A549 (cell line): ENCODE measurements at regions not wholly inside any gene's neighbourhood (a gene's known extent, or its start where the extent isn't known, plus 50 kb on each side); places are given as distances from the start of the nearest gene placed in this dataset.

ENCODE experiments used
- ATAC-seq, 2 experiments: fragments of 200-7000 bp in 1 of 2; fragments of >200 bp in 1 of 2; cut with Nextera tagmentation in 1 of 2; cut with Tn5 transposase in 1 of 2; 3 replicates each; pipeline versions ENCODE4 v1.8.0 to v1.9.1; 2018 to 2020; ENCODE audit warnings: mild to moderate bottlenecking in 1 of 2, moderate library complexity in 1 of 2
- CTCF ChIA-PET: fragments of 300-600 bp; sonication (Branson Sonifier 250); formaldehyde crosslinking; extraction: SDS; loops from one replicate; lab custom pipeline; 2021; ENCODE audit warnings: antibody characterized with exemption, inconsistent platforms; lab: Yijun Ruan, JAX
- POLR2A ChIA-PET: fragments of 350-600 bp; formaldehyde crosslinking; extraction: SDS; loops from one replicate; lab custom pipeline; 2021; ENCODE audit warnings: antibody characterized with exemption, inconsistent platforms; lab: Yijun Ruan, JAX
- DNase-seq, 2 experiments: peaks; one replicate each; pipeline versions ENCODE4 v3.0.0 to v3.0.0-alpha.2; 2011 to 2016; ENCODE audit warnings: low read depth in 1 of 2, low spot score in 1 of 2
- FAIRE-seq: peaks from 2 replicates; lab custom pipeline; 2011; peaks lifted over from hg19 to GRCh38; lab: Jason Lieb, UNC
- H3K27ac ChIP-seq, 2 experiments: fragments of >200 bp; sonication (Bioruptor Twin); formaldehyde crosslinking; 3 replicates each; pipeline ENCODE4 v1.5.1; 2016 to 2017
- H3K4me1 ChIP-seq: fragments of >200 bp; sonication (Bioruptor Twin); formaldehyde crosslinking; 3 replicates; pipeline ENCODE4 v1.6.1; 2016
- H3K4me2 ChIP-seq: fragments of >200 bp; sonication (Bioruptor Twin); formaldehyde crosslinking; 3 replicates; pipeline ENCODE4 v1.6.1; 2016
- H3K4me3 ChIP-seq: fragments of >200 bp; sonication (Bioruptor Twin); formaldehyde crosslinking; 3 replicates; pipeline ENCODE4 v1.5.1; 2016
- H3K9me3 ChIP-seq: fragments of >200 bp; sonication (Bioruptor Twin); formaldehyde crosslinking; 3 replicates; pipeline ENCODE4 v1.6.1; 2016
- BHLHE40 ChIP-seq: IDR thresholded peaks from 2 replicates; pipeline ENCODE4 v1.6.1; 2012; ENCODE audit warnings: low read depth, low read length, inconsistent platforms
- CHD2 ChIP-seq: fragments of 150-350 bp; IDR thresholded peaks from 2 replicates; pipeline ENCODE4 v1.6.1; 2014; ENCODE audit warnings: low read length; ENCODE audit not compliant: partially characterized antibody
- CHD4 ChIP-seq: fragments of 200-600 bp; sonication (generic); IDR thresholded peaks from 2 replicates; pipeline ENCODE4 v1.6.1; 2016; ENCODE audit warnings: antibody characterized with exemption, mild to moderate bottlenecking, borderline replicate concordance
- CTCF ChIP-seq: fragments of >200 bp; sonication (Bioruptor Twin); formaldehyde crosslinking; IDR thresholded peaks from 3 replicates; pipeline ENCODE4 v1.5.1; 2016
- EHF ChIP-seq: fragments of 250-450 bp; sonication (Bioruptor Pico); IDR thresholded peaks from 2 replicates; pipeline ENCODE4 v1.5.0; 2020; ENCODE audit warnings: mild to moderate bottlenecking
- EHMT2 ChIP-seq: fragments of 200-600 bp; sonication (generic); IDR thresholded peaks from 2 replicates; pipeline ENCODE4 v1.6.1; 2016; ENCODE audit warnings: antibody characterized with exemption, low read depth, mild to moderate bottlenecking, moderate library complexity
- ELK1 ChIP-seq: fragments of 150-350 bp; IDR thresholded peaks from 2 replicates; pipeline ENCODE4 v1.6.1; 2014; ENCODE audit warnings: low read depth, mild to moderate bottlenecking, low read length
- EP300 ChIP-seq, 2 experiments: fragments of >200 bp; sonication (Bioruptor Twin); formaldehyde crosslinking; IDR thresholded peaks; 2 replicates in 1 of 2; 3 replicates in 1 of 2; pipeline ENCODE4 v1.6.1; 2016 to 2017
- FOSL2 ChIP-seq, 2 experiments: fragments of 450-650 bp in 1 of 2; fragments of >200 bp in 1 of 2; sonication (Bioruptor Twin) in 1 of 2; formaldehyde crosslinking; IDR thresholded peaks; 2 replicates each; pipeline versions ENCODE4 v1.5.0 to v1.6.1; 2016 to 2020; ENCODE audit warnings: mild to moderate bottlenecking in 1 of 2, moderate library complexity in 1 of 2
- FOXS1 ChIP-seq: fragments of 250-450 bp; sonication (Bioruptor Pico); IDR thresholded peaks from 2 replicates; pipeline ENCODE4 v1.5.0; 2020; ENCODE audit warnings: mild to moderate bottlenecking, moderate library complexity
- GATA3 ChIP-seq: IDR thresholded peaks from 2 replicates; pipeline ENCODE4 v1.6.1; 2012; ENCODE audit warnings: borderline replicate concordance
- HDAC2 ChIP-seq: fragments of 200-600 bp; sonication (generic); IDR thresholded peaks from 2 replicates; pipeline ENCODE4 v1.6.1; 2016
- HEYL ChIP-seq: fragments of 250-450 bp; sonication (Bioruptor Pico); IDR thresholded peaks from 2 replicates; pipeline ENCODE4 v1.8.0; 2021; ENCODE audit warnings: mild to moderate bottlenecking, moderate library complexity
- HOXB5 ChIP-seq: fragments of 250-450 bp; sonication (Bioruptor Pico); IDR thresholded peaks from 2 replicates; pipeline ENCODE4 v1.5.0; 2020; ENCODE audit warnings: mild to moderate bottlenecking, moderate library complexity
- JUN ChIP-seq, 2 experiments: fragments of >200 bp; sonication (Bioruptor Twin); formaldehyde crosslinking; IDR thresholded peaks; 2 replicates in 1 of 2; 3 replicates in 1 of 2; pipeline ENCODE4 v1.6.1; 2016 to 2017
- JUNB ChIP-seq: fragments of >200 bp; sonication (Bioruptor Twin); formaldehyde crosslinking; IDR thresholded peaks from 2 replicates; pipeline ENCODE4 v1.6.1; 2016
- MAFK ChIP-seq: fragments of 450-650 bp; IDR thresholded peaks from 2 replicates; pipeline ENCODE4 v1.6.1; 2014; ENCODE audit not compliant: partially characterized antibody
- MAX ChIP-seq: IDR thresholded peaks from 2 replicates; pipeline ENCODE4 v1.6.1; 2012
- POLR2A ChIP-seq: IDR thresholded peaks from 2 replicates; pipeline ENCODE4 v1.6.1; 2012; ENCODE audit warnings: mild to moderate bottlenecking, low read length
- RAD21 ChIP-seq, 2 experiments: fragments of >200 bp in 1 of 2; sonication (Bioruptor Twin) in 1 of 2; formaldehyde crosslinking in 1 of 2; IDR thresholded peaks in 1 of 2; conservative IDR thresholded peaks in 1 of 2; 2 replicates in 1 of 2; 3 replicates in 1 of 2; pipeline ENCODE4 v1.6.1; 2012 to 2018; ENCODE audit warnings: inconsistent platforms in 1 of 2
- RCOR1 ChIP-seq: fragments of 150-350 bp; IDR thresholded peaks from 2 replicates; pipeline ENCODE4 v1.6.1; 2014; ENCODE audit warnings: antibody characterized with exemption, low read length, low read depth
- RFX5 ChIP-seq: fragments of 450-650 bp; IDR thresholded peaks from 2 replicates; pipeline ENCODE4 v1.7.1; 2014; ENCODE audit warnings: antibody characterized with exemption, mild to moderate bottlenecking, moderate library complexity
- TP53 ChIP-seq: fragments of 250-450 bp; sonication (Bioruptor Pico); IDR thresholded peaks from 2 replicates; pipeline ENCODE4 v1.5.0; 2021; ENCODE audit warnings: mild to moderate bottlenecking, moderate library complexity
- ZC3H11A ChIP-seq: fragments of 450-650 bp; IDR thresholded peaks from 2 replicates; pipeline ENCODE4 v1.6.1; 2014; ENCODE audit warnings: antibody characterized with exemption, mild to moderate bottlenecking
- ZFP36 ChIP-seq: fragments of 450-650 bp; IDR thresholded peaks from 2 replicates; pipeline ENCODE4 v1.6.1; 2014; ENCODE audit warnings: borderline replicate concordance; ENCODE audit not compliant: partially characterized antibody
- ZNF302 ChIP-seq: fragments of 250-450 bp; sonication (Bioruptor Pico); IDR thresholded peaks from 2 replicates; pipeline ENCODE4 v1.9.0; 2021; ENCODE audit warnings: inconsistent platforms, mild to moderate bottlenecking, moderate library complexity
- ZSCAN20 ChIP-seq: fragments of 250-450 bp; sonication (Bioruptor Pico); IDR thresholded peaks from 2 replicates; pipeline ENCODE4 v1.8.0; 2022; ENCODE audit warnings: mild to moderate bottlenecking, moderate library complexity
- WGBS: methylation state at CpG from one replicate; pipeline ENCODE4 v1.1.6; 2017; ENCODE audit errors: missing lambda C conversion rate; 5-methylcytosine and 5-hydroxymethylcytosine counted together
- TF ChIP-seq, protein P1 (sequence below): fragments of 450-650 bp; IDR thresholded peaks from 2 replicates; pipeline ENCODE4 v1.6.1; 2014; ENCODE audit warnings: antibody characterized with exemption

DNA sequence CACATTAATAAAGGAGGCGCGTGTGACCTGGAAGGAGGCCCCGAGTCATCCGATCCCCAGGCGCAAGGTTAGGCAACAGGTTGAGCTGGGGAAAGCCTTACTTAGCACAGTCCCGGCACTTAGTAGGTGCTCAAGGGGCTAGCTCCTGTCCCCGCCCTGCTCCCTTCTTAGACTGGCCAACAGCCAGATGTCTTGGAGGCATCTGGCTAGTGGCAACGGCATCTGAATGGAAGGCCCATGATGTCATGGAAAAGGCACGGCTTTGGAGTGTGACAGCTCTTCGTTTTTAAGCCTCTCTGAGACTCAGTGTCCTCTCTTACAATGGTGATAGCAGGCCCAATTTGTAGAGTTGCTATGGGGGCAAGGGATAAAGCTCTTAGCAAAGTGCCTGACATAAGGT lies 258.3 kb downstream of the CYRIA start:
- CTCF ChIA-PET, result interaction anchor here (1.2 kb wide), 1 partner anchor 467 kb away, joined by 3 read pairs; the partner anchor contains the start of gene MYCN
- Histone ChIP-seq H3K27ac (no peak overlapping the region), H3K4me1 (no peaks in the 10 kb centered on the region), H3K4me2 (no peak overlapping the region), H3K4me3 (no peak overlapping the region), H3K9me3 (no peaks in the 10 kb centered on the region; the same call in 2 of the 3 replicates)
- DNase-seq (no peak), ATAC-seq (no peak), FAIRE-seq (no peak)
- no peak for TF ChIP-seq ELK1
- no peak for TF ChIP-seq CTCF
- TF ChIP-seq HEYL, result no peak
- no peak for TF ChIP-seq ZFP36
- TF ChIP-seq ZSCAN20 (CRISPR knock-in tag), result no peak
- no peak for TF ChIP-seq MAX
- no peak for TF ChIP-seq MAFK
- TF ChIP-seq ZNF302 (CRISPR knock-in tag), result no peak
- no peak for TF ChIP-seq CHD4
- no peak for TF ChIP-seq GATA3
- no peak for TF ChIP-seq CHD2
- no peak for TF ChIP-seq EHMT2
- TF ChIP-seq HOXB5 (CRISPR knock-in tag), result no peak
- no peak for TF ChIP-seq TP53 (CRISPR knock-in tag)
- no peak for TF ChIP-seq FOXS1 (CRISPR knock-in tag)
- TF ChIP-seq EHF (CRISPR knock-in tag), result no peak
- TF ChIP-seq RAD21 (conservative IDR thresholded peaks at IDR 0.05 in 1 of 2, IDR thresholded peaks at IDR 0.05 in 1 of 2), result no peak
- 50% methylated on average over 10 of the region's 10 CpGs for WGBS
- POLR2A ChIA-PET, result no interaction called here

- TF ChIP-seq ZNF302 (CRISPR knock-in tag) (no peak), ZC3H11A (no peak), POLR2A (no peak)
- Histone ChIP-seq H3K4me1 (no peaks in the 10 kb centered on the region), H3K4me2 (no peak overlapping the region), H3K4me3 (no peak overlapping the region), H3K9me3 (no peaks in the 10 kb centered on the region; the same call in 2 of the 3 replicates), H3K27ac (no peak overlapping the region)
- ATAC-seq (no peak), FAIRE-seq (no peak), DNase-seq (no peak)
- 18% methylated on average over 7 of the region's 7 CpGs for WGBS
- POLR2A ChIA-PET, result no interaction called here
- CTCF ChIA-PET, result no interaction called here
These were observed 258.9 kb downstream of the CYRIA start for GRCh38 chr2:16406496-16407289.

GRCh38 chr2:16405551-16405950 lies 260.1 kb downstream of the CYRIA start:
- no peak for FAIRE-seq
- no peaks in the 10 kb centered on the region for H3K4me1 ChIP-seq
- ChIA-PET CTCF (no interaction called here), POLR2A (no interaction called here)
- H3K4me2 ChIP-seq, result no peak overlapping the region
- 5% methylated on average over 3 of the region's 3 CpGs for WGBS
- H3K4me3 ChIP-seq, result no peak overlapping the region
- ATAC-seq, result no peak
- no peak overlapping the region for H3K27ac ChIP-seq
- no peak for TF ChIP-seq JUNB
- no peak for TF ChIP-seq ZFP36
- TF ChIP-seq ZC3H11A, result no peak
- no peak for TF ChIP-seq FOXS1 (CRISPR knock-in tag)
- no peak for TF ChIP-seq HDAC2
- no peak for TF ChIP-seq POLR2A
- TF ChIP-seq RCOR1, result no peak
- no peak for TF ChIP-seq JUN (IDR thresholded peaks at IDR 0.05)
- TF ChIP-seq, protein P1, sequence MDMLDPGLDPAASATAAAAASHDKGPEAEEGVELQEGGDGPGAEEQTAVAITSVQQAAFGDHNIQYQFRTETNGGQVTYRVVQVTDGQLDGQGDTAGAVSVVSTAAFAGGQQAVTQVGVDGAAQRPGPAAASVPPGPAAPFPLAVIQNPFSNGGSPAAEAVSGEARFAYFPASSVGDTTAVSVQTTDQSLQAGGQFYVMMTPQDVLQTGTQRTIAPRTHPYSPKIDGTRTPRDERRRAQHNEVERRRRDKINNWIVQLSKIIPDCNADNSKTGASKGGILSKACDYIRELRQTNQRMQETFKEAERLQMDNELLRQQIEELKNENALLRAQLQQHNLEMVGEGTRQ, result no peak
- no peak for TF ChIP-seq RFX5
- TF ChIP-seq BHLHE40, result no peak
- no peak for TF ChIP-seq EP300 (IDR thresholded peaks at IDR 0.05)
- TF ChIP-seq FOSL2 (IDR thresholded peaks at IDR 0.05), result no peak
- TF ChIP-seq FOSL2 (CRISPR knock-in tag; IDR thresholded peaks at IDR 0.05), result no peak
- TF ChIP-seq TP53 (CRISPR knock-in tag), result no peak
- no peak for TF ChIP-seq ZSCAN20 (CRISPR knock-in tag)
- no peak for DNase-seq
- no peaks in the 10 kb centered on the region; the same call in 2 of the 3 replicates for H3K9me3 ChIP-seq
